Activated CD4-positive, alpha-beta T cell treated with anti-CD3 and anti-CD28 coated beads, Interleukin-10, Interleukin-2, amounts not matched to agents 100 ng/mL and 50 ng/mL, durations not matched to agents 16 hours and 8 hours (primary cell): ENCODE measurements at regions not wholly inside any gene's neighbourhood (a gene's known extent, or its start where the extent isn't known, plus 50 kb on each side); places are given as distances from the start of the nearest gene placed in this dataset.

Experiments used
- DNase-seq: peaks from one replicate; pipeline ENCODE4 v3.0.0-alpha.2; 2020

- DNase-seq, result no peak
Observed at GRCh38 chr5:31097851-31098250, 95.6 kb upstream of the CDH6 start.

DNA sequence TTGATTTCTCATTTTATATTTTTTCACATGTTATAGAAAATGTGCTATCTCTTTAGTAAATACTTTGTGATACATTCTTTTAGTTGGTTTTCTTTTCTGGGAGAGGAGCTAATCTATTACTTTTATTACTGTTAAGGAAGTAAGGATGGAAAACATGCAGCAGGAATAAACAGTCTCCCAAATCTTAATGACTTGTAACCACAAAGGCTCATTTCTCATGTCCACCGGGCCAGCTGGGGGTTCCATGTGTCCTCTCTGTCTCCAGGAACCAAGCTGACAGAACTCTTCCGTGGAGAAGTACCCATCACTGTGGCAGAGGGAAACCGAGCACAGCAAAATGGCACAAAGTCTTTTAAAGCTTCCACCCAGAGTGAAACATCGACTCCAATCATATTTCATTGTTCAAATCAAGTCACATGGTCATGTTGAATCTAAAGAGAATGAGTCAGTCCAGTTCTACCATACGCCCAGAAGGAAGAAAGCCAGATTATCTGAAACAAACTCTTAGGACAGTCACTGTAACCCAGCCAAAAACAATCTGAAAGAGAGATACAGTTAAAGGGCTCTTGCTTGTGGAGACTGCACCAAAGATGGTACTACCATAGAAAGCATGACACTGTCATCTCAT is 97.1 kb upstream of the CDH6 start:
- no peak for DNase-seq

- DNase-seq, result no peak
Observed at GRCh38 chr5:31095796-31096195, 97.7 kb upstream of the CDH6 start.

DNA sequence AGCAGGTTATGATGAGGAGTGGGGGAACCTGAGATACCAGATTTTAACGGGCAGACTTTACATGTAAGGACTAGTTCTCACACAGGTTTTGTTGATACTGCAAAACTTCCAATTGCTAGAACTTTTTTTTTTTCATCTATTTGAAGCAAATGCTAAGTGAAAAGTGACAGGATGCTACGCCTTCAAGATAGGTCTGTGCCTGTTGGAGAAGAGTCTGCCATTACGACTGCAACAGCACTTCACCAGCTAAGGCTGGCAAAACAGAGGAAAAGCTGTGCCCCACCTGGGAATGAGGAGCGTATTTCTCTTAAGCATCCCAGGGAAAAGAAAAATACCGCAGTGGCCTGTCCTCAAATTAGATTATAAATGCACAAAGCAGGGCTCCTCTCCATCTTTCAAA is 102.0 kb upstream of the CDH6 start:
- DNase-seq, result no peak

GRCh38 chr5:31090467-31090866 is 103.0 kb upstream of the CDH6 start:
- DNase-seq, result no peak

DNA sequence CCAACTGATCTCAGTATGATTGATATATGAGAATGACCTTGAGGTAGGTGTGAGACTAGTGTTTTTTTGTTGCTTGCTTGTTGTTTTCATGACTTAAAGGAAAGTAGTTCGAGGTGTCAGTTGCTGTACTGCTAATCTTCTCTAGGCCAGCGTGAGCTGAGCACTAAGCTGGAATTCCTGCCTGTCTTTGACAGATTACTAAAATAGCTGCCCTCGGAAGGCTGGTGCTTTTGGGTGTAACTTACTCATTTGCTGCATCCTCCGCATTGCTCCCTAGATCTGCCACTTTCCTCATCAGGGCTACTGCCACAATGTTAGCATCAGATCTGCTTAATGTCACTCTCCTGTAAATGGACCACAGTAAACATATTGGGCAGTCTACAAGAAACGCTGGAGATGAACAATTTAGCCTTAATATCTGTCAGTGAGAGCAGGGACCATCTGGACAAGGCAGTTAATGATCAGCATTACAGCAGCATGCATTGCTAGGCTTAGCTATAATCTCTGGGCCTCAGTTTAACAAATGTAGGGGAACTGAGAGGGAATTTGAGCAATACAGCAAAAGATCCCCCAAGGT is 106.6 kb upstream of the CDH6 start:
- DNase-seq, result no peak

DNA sequence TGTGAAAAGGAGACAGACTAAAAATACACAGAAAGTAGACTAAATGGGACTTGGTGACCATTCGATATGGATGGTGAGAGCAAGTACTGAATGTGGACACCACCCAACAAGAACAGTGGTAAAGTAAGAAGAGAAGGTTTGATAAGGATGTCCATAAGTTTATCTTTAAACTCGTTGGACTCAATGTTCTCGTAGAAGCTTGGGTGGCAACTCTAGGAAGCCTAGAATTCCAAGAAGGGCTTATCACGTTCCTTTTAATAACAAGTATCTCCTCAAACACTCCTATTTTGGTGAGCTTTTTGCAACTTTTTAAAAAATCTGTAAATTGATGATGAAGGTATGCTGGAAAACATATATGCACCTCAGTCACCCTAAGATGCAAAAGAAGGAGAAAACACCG is 108.6 kb upstream of the CDH6 start:
- DNase-seq, result no peak

DNA sequence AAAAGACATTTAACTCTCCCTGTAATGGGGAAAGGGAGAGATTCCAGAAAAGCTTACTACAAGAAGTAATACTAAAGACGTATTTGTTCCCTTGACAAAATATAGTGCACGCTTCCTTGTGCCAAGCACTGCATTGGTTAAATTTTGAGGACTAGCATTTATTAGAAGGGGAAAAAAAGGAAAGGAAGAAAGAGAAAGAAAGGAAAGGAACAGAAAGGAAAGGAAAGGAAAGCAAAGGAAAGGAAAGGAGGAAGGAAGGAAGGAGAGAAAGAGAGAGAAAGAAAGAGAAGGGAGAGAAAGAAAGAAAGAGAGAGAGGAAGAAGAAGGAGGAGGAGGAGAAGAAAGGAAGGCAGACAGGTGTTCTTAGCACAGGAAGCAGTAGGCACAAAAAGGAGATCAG is 110.1 kb upstream of the CDH6 start:
- DNase-seq, result no peak

DNA sequence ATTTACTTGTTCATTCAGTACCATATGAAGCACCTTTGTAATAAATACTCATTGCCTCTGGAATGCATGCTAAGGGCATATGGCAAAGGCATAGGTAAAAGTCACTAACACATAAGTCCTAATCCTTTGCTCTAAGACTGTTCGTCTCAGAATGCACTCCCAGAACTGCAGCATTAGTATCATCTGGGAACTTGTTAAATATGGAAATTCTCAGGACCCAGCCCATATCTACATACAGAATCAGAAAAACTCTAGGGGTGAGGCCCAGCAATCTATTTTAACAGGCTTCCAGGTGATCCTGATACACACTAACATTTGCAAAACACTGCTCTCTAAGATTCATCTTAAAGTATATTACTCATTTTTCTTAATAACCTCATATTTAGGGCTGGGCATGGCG is 113.8 kb upstream of the CDH6 start:
- no peak for DNase-seq

- no peak for DNase-seq
Observed at GRCh38 chr5:31078956-31079355, 114.5 kb upstream of the CDH6 start.

DNA sequence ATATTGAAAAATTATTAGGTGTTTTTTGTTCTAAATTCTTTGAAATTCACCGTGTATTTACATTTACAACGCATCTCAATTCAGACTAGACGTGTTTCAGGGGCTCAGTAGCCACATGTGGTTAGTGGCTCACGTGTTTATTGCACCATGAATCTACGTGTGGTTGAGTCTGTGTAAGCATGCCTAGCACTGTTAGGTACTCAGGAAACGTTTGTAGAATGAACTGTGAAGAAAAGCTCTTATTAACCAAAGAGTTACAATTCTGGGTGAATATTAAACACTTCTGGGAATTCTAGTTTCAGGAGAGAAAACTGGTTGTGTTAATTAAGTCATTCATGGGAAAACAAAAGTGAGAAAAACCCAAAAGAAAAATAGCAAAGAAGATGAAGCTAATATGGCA is 117.5 kb upstream of the CDH6 start:
- DNase-seq, result no peak

DNA sequence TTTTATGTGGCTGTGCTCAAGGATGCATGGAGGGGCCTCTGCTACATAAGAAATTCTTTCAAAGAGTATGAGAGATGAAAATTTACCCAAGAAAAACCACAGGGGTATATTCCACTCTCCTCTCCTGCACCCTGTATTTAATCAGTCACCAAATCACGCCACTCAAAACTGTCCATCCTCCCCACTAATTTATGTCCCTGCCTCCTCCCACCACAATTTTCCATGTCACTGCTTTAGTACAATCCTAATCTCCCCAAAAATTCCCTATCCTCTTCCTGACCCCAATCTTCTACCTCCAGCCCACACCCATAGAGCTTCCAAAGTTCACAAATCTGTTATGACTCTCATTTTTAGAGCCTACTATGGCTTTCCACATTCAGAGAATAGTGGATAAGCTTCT is 125.2 kb upstream of the CDH6 start:
- DNase-seq, result no peak

GRCh38 chr5:31066655-31067328 is 126.7 kb upstream of the CDH6 start:
- DNase-seq, result no peak

DNA sequence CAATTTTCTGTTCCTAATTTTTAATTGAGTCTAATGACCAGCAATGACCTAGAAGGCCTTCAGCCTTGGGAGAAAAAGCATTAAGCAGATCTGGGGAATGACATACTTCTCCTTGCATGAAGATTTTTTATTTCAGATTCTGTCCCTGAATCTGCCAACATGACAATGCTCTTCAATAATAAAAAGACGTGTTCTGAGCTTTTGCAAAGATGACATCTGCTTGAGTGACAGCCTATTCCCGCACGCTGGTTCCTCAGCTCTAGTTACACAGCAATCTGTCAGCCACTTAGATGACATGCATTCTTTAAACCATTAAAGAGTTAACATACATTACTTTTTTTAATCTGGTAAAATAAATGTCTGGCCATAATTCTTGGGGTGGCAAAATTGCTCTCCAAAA is 129.3 kb upstream of the CDH6 start:
- no peak for DNase-seq

- DNase-seq, result no peak
Observed at GRCh38 chr5:31062902-31063580, 130.4 kb upstream of the CDH6 start.

DNA sequence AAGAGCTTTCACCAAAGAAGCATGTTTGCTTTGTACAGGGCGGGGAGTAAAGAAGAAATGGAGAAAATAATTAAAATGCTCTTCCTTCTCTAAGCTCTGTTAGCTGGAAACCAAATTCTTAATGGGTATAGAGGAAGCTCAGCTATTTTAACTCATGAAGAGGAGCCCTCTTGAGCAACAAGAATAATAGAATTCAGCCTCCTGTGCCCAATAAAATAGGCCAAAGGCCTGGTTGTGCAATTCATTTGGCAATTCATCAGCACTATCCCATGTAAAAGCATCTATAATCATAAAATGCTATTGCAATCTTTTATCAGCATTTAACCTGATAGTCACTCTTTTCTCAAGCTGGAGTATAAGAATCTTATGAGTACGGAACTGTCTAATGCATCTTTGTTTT is 133.6 kb upstream of the CDH6 start:
- no peak for DNase-seq

- no peak for DNase-seq
Observed at GRCh38 chr5:31054453-31054852, 139.0 kb upstream of the CDH6 start.

GRCh38 chr5:31052937-31053658 is 140.4 kb upstream of the CDH6 start:
- DNase-seq, result no peak

- no peak for DNase-seq
Observed at GRCh38 chr5:31051316-31051715, 142.2 kb upstream of the CDH6 start.

DNA sequence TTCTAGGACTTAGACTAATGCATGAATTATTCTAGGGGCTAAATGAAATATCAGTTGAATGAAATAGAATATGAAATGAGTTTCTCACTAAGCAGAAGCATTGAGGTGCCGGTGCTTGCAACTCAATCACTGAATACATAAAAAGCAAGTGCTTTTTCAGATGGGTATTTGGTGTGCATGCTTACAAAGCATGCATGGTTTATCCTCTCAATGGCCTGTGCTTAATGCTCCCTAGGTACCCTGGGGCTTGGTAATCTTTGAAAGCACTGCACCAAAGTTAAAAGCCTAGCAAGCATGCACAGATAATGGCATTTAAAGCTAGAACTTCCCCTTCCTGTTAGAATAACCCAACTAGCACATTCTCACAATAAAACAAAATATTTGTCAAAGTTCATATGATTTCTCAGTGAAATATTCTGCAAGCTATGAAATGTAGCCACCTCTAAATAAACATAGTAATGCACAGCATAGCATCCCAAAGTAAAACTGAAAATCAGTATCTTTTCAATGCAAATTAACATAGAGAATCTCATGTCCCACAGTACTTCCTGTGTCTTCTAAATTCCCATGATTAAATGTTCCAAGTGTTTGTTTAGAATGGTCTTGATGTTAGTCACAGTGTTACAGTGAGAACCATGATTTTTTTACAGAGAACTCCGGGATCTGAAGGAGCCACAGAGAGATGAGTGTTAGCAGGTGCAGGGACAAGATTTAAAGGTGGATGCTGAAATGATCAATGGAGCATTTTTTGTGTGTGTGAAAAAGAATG is 143.4 kb upstream of the CDH6 start:
- DNase-seq, result no peak

DNA sequence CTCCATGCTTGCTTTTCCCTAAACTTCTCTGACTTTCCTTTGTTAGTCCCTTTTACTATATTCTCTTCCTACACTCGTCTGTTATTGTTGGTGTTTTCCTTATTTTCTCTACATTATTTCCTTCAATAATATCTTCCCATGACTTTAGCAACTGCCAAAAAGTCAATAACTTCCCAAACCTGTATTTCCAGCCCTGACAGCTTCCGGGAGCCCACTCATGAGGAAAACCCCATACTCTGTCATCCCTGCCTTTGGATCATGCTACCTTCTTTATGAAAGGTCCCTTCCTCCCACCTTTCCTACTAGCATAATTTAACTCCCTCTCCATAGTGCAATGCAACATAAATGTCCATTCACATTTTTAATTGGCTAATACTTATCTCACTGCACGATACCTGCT is 144.0 kb upstream of the CDH6 start:
- DNase-seq, result no peak
